ENCODE measurements at regions not wholly inside any gene's neighbourhood (a gene's known extent, or its start where the extent isn't known, plus 50 kb on each side); places are given as distances from the start of the nearest gene placed in this dataset.

DNA sequence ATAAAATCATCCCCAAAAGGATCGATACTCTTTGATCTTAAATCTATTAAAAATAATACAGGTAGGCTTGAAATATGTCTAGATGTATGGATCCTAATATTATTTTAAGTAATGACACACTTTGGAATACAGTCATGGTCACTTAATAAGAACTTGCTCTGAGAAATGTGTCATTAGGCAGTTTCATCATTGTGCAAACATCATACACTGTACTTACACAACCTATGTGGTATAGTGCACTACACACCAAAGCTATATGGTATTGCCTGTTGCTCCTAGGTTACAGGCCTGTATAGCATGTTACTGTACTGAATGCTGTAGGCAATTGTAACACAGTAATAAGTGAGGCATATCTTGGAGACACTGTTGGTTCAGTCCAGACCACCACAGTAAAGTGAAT lies 307.1 kb downstream of the RAP2B start:
- TF ChIP-seq, protein P1, sequence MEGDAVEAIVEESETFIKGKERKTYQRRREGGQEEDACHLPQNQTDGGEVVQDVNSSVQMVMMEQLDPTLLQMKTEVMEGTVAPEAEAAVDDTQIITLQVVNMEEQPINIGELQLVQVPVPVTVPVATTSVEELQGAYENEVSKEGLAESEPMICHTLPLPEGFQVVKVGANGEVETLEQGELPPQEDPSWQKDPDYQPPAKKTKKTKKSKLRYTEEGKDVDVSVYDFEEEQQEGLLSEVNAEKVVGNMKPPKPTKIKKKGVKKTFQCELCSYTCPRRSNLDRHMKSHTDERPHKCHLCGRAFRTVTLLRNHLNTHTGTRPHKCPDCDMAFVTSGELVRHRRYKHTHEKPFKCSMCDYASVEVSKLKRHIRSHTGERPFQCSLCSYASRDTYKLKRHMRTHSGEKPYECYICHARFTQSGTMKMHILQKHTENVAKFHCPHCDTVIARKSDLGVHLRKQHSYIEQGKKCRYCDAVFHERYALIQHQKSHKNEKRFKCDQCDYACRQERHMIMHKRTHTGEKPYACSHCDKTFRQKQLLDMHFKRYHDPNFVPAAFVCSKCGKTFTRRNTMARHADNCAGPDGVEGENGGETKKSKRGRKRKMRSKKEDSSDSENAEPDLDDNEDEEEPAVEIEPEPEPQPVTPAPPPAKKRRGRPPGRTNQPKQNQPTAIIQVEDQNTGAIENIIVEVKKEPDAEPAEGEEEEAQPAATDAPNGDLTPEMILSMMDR (IDR thresholded peaks at IDR 0.05), result no peak
- no peak for TF ChIP-seq EZH2 (IDR thresholded peaks at IDR 0.05)
- TF ChIP-seq EZH2phosphoT487 (IDR thresholded peaks at IDR 0.05), result no peak
